DOHH2 (cell line): ENCODE measurements at regions not wholly inside any gene's neighbourhood (a gene's known extent, or its start where the extent isn't known, plus 50 kb on each side); places are given as distances from the start of the nearest gene placed in this dataset.

Source experiments
- EZH2phosphoT487 ChIP-seq: fragments of 200-600 bp; sonication (generic); IDR thresholded peaks from 2 replicates; pipeline ENCODE4 v1.6.1; 2017; ENCODE audit warnings: borderline replicate concordance, mild to moderate bottlenecking, antibody characterized with exemption, low read length, moderate library complexity, mixed read lengths
- TF ChIP-seq, protein P1 (sequence below): fragments of 200-600 bp; sonication (generic); IDR thresholded peaks from one replicate; pipeline ENCODE4 v1.5.1; 2014; ENCODE audit warnings: antibody characterized with exemption, mild to moderate bottlenecking, low read depth, low read length; ENCODE audit not compliant: poor library complexity, severe bottlenecking

GRCh38 chr1:228860911-228861831, 125.9 kb downstream of the RHOU start:
- TF ChIP-seq, protein P1, sequence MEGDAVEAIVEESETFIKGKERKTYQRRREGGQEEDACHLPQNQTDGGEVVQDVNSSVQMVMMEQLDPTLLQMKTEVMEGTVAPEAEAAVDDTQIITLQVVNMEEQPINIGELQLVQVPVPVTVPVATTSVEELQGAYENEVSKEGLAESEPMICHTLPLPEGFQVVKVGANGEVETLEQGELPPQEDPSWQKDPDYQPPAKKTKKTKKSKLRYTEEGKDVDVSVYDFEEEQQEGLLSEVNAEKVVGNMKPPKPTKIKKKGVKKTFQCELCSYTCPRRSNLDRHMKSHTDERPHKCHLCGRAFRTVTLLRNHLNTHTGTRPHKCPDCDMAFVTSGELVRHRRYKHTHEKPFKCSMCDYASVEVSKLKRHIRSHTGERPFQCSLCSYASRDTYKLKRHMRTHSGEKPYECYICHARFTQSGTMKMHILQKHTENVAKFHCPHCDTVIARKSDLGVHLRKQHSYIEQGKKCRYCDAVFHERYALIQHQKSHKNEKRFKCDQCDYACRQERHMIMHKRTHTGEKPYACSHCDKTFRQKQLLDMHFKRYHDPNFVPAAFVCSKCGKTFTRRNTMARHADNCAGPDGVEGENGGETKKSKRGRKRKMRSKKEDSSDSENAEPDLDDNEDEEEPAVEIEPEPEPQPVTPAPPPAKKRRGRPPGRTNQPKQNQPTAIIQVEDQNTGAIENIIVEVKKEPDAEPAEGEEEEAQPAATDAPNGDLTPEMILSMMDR: no peak
- TF ChIP-seq EZH2phosphoT487: no peak
